SH-SY5Y (cell line): ENCODE measurements at regions not wholly inside any gene's neighbourhood (a gene's known extent, or its start where the extent isn't known, plus 50 kb on each side); places are given as distances from the start of the nearest gene placed in this dataset.

ENCODE experiments used
- GATA2 ChIP-seq: IDR thresholded peaks from 2 replicates; pipeline ENCODE4 v1.6.1; 2011; ENCODE audit warnings: mild to moderate bottlenecking, low read depth, low read length
- GATA3 ChIP-seq: IDR thresholded peaks from 2 replicates; pipeline ENCODE4 v1.6.1; 2011; ENCODE audit warnings: low read depth, mild to moderate bottlenecking, low read length, moderate library complexity

DNA sequence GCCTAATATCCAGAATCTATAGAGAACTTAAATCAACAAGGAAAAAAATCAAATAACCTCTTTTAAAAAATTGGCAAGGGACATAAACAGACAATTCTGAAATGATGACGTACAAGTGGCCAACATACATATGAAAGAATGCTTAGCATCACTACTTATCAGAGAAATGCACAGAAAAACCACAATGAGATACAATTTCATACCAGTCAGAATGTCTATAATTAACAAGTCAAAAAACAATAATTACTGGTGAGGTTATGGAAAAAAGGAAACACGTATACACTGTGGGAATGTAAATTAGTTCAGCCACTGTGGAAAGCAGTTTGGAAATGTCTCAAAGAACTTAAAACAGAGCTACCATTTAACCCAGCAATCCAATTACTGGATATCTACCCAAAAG, 1192.0 kb downstream of the CDH12 start:
- TF ChIP-seq GATA2 (no peak), GATA3 (no peak)

DNA sequence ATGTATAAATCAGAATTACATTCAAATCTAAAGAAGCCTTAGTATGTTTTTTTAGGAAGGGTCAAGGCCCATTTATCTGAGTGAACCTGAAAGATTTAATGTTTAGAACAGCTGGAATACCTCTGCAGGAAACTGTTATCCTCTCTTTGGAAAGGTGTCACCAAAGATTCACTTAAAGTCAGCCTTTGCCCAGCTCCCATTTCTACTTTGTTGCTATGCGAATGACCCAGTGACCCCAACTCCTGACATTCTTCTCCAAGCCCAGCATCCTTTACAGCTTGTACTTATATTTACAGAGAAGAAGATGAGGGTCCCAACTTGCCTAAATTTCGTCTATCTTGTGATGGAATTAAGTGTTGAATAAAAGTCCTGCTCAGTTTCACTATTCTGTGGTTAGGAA, 1198.6 kb downstream of the CDH12 start:
- TF ChIP-seq GATA2, result no peak

DNA sequence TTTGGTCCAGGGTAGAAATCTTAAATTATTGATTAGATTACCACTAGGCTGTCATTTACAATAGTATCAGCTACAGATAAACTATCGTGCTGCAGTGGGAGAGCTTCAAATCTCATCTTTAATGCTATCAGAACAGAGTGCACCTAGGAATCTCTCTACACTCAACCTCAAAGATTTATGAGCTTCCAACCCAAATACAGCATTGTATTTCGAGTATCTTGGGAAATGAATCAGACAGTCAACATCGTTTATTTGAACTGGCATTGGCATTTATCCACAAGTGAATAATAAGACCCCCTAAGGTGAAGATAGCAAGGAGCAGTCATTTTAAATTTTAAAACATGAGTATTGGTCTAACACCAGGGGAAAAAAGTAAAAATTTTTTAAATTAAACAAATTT, 1203.2 kb downstream of the CDH12 start:
- TF ChIP-seq GATA3 (no peak), GATA2 (no peak)

DNA sequence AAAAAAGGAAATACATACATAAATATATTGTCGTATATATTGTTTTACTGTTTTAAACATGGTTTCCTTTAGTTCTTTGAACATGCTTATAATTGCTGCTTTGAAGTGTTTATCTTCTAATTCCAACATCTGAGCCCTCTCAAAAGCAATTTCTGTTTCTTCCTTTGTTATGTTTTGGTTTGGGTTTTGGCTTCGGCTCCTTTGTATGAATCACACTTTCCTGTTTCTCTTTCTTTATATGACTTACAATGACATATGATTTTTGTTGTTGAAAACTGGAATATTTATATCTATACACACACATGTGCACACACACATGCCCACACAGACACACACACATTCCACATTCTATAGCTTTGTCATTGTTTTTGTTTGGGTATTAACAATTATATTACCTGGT, 1206.7 kb downstream of the CDH12 start:
- TF ChIP-seq GATA2, result no peak
- TF ChIP-seq GATA3, result no peak

DNA sequence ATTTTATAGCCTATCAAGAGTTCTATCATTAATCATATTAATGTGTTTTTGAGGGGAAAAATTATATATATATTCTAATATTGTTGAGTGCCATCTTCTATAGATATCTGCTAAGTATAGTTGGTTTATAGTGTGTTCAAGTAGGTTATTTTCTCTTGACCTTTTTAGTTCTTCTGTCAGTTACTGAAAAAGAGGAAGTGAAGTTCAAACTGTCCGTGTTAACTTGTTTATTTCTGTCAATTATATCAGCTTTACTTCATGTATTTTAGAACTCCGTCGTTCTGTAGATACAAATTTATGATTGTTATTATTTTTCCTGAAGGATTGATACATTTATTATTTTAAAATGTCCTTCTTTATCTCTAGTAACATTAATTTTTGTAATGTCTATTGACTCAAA, 1209.1 kb downstream of the CDH12 start:
- no peak for TF ChIP-seq GATA2
- no peak for TF ChIP-seq GATA3

DNA sequence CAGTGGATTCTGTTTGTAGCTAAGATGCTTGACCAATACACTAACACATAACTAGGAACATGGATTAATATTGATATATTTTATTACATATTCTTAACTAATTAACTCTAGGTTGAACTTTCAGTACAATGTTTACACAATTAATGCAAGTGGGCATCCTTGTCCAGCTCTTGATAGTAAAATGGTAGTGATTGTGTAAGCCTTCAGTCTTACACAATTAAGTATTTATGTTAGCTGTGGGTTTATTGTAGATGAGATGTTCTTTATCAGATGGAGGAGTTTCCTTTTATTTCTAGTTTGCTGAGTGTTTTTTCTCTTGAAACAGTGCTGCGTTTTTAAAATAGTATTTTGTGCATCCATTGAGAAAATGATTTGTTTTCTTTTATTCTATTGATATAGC, 1210.8 kb downstream of the CDH12 start:
- TF ChIP-seq GATA2 (no peak), GATA3 (no peak)

DNA sequence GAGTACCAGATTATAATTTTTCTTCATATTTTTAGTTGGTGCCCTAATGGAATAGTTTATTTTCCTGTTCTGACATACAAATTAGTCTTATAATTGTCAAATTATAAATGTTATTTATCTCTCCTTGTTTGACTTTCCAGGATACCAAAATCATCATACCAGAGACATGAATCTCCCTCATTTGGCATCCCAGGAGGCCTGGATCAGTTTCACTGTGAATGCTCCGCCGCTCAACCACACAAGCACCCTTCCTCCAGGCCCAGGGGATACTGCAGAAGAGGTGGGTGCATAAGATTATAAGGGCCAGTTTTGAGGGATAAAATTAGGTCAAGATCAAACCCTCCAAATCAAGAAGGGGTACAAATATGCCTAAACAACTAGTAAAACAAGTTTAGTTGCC, 1229.3 kb downstream of the CDH12 start:
- TF ChIP-seq GATA3 (no peak), GATA2 (no peak)

DNA sequence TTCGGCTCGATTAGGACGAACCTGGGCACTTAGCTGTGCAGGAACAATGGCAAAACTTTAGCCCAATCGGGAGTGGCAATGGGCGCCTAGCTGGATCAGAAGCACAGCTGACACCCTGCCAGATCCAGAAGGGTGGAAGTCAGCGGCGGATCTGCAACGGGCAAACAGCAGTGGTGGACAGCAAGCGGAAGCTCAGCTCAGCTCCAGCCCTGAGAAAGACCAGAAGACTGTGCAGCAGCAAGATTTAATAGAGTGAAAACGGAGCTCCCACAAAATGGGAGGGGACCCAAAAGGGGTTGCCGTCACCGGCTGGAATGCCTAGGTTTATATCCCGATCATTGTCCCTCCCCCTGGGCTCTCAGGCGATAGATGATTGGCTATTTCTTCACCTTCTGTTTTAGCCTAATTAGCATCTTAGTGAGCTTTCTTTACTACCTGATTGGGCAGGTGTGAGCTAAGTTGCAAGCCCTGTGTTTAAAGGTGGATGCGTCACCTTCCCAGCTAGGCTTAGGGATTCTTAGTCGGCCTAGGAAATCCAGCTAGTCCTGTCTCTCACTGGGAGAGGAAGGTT, 1237.9 kb downstream of the CDH12 start:
- no peak for TF ChIP-seq GATA3
- no peak for TF ChIP-seq GATA2

DNA sequence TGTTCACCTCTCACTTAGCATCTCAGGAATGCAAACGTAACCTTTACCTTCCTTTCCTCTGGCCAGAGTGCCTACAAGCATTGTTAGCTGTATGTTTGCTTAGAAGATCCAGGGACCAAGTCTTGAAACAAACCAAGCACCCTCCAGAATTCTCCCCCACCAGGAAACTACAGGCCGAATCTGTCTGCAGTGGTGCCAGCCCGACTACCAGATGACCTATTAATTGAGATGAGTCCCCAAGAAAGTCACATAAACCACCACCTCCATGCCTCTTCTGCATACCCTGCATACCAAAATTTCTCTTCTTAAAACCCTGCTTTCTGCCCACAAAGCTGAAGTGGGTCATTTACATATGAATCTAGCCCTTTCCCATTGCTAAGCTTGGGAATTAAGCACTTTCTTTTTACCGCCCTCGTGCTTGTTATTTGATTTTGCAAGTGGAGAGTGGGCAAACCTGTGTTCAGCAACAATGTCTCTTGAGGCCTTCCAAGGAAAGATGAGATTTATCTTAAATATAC, 1239.1 kb downstream of the CDH12 start:
- no peak for TF ChIP-seq GATA2
- TF ChIP-seq GATA3, result no peak

DNA sequence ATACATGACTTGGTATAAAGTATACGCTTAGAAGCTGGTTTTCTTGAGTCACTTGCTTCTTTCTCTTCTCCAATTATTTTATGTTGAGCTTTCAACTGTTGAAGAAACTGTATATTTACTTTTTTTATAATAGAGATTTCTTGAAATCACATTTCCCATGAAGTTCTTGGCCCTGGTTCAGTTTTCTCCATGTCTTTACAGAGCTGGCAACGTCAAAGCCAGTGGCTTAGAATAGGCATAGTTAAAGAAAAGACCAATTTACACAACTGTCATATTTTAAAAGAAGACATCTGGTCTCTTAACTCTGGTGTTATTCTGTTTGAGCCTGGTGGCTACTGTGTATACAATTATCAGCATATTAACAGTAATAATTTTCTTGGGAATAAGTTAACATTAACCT, 1249.3 kb downstream of the CDH12 start:
- no peak for TF ChIP-seq GATA3
- no peak for TF ChIP-seq GATA2

DNA sequence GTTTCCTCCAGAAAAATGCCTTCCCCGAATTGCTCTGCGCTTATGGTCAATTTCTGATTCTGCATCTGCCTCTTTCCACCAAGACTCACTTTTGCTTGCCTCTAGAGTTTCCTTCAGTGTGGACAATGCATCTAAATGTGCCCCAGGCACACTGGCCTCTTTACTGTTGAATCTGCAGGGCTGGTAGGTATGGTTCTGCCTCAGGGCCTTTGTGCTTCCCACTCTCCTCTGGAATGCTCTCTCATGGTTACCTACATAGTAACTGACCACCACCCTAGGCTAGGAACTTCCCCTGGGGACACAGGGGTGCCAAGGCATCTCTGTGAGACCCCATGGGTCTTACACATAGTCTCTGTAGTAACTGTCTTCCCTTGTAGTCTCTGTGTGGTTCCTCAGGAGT, 1258.6 kb downstream of the CDH12 start:
- TF ChIP-seq GATA2 (no peak), GATA3 (no peak)

DNA sequence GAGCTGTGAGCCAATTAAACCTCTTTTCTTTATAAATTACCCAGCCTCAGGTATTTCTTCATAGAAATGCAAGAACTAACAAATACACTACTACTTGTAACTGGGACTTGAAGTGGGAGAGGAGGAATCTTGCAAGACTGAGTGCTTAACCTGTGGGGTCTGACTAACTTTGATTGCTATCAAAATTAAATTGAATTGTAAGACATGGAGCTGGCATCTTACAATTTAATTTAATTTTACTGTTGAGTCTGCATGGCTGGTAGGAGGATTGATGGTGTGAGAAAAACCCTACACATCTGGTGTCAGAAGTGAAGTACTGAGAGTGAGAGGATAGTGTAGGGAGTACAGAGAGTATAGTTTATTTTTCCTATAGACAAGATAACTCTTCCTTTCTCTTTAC, 1259.9 kb downstream of the CDH12 start:
- TF ChIP-seq GATA2, result no peak
- no peak for TF ChIP-seq GATA3

DNA sequence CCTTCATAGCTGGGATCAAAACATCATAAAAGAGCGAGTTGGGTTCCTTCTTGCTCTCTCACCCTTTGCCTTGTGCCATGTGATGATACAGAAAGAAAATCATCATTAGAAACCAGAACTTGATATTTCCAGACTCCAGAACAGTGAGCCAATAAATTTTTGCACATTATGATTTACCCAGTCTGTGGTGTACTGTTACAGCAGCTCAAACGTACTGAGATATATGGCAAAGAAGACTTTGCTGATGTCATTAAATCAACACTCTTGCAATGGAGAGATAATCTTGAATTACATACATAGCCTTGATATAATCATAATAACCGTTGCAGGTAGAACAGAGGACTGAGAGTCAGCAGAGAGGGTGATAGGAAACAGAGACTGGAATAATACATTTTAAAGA, 1271.6 kb downstream of the CDH12 start:
- TF ChIP-seq GATA2 (no peak), GATA3 (no peak)

DNA sequence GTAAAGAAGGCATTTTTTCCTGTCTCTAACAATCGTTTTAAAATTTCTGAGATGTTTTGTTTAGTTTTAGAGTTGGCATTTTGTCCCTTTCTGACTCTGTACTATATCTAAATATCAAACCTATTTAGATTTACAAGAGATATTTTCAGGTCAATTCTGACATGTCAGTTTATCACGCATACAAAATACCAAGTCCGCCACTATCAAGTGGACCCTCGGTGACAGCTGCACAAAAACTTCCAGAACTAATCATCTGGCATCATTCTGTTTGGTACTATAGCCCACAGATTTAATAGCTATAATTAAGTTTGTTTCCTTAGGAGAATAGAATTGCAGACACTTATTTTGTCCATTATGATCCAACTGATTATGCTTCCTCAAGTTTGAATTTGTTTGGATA, 1278.2 kb downstream of the CDH12 start:
- TF ChIP-seq GATA3, result no peak
- no peak for TF ChIP-seq GATA2

DNA sequence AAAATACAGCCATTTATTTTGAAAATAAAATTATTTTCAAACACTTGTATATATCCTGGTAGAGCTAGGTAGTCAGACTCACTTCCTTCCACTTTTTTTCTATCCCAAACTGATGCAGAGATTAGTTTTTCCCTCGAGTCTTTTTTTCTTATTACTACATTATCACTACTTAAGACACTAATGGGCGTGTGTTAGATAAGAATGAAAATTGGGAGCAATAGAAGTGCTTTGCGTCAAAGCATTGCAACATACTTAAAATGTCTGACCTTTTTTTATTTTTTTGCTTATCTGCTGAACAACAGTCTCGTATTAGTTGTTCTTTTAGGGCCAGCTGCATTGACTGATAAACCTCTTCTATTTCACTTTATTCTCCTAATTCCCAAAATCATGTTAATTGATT, 1278.7 kb downstream of the CDH12 start:
- TF ChIP-seq GATA3 (no peak), GATA2 (no peak)
